HEK293 (cell line): ENCODE measurements at regions not wholly inside any gene's neighbourhood (a gene's known extent, or its start where the extent isn't known, plus 50 kb on each side); places are given as distances from the start of the nearest gene placed in this dataset.

Experiments
- CTCF ChIA-PET: fragments of 350-600 bp; formaldehyde crosslinking; extraction: SDS; loops from one replicate; lab custom pipeline; 2021; ENCODE audit warnings: antibody characterized with exemption; lab: Yijun Ruan, JAX
- POLR2A ChIA-PET: fragments of 300-600 bp; formaldehyde crosslinking; extraction: SDS; loops from one replicate; lab custom pipeline; 2020; ENCODE audit warnings: antibody characterized with exemption, inconsistent platforms; lab: Yijun Ruan, JAX
- H3K27ac ChIP-seq: fragments of 200-500 bp; sonication (Bioruptor generic); 2 replicates; pipeline ENCODE4 v1.5.1; 2014; ENCODE audit warnings: low read depth, low read length, control low read depth, inconsistent platforms; ENCODE audit errors: extremely low read depth
- H3K36me3 ChIP-seq, 2 experiments: fragments of 200-500 bp in 1 of 2; sonication (Bioruptor generic) in 1 of 2; 1 replicate in 1 of 2; 2 replicates in 1 of 2; pipeline ENCODE4 v1.5.1; 2014 to 2017; ENCODE audit warnings: inconsistent platforms in 2 of 2, low read length in 2 of 2; ENCODE audit not compliant: control insufficient read depth in 2 of 2, insufficient read depth in 1 of 2
- H3K4me1 ChIP-seq: fragments of 200-500 bp; sonication (Bioruptor generic); 2 replicates; pipeline ENCODE4 v1.5.1; 2014; ENCODE audit warnings: mild to moderate bottlenecking, low read length, inconsistent platforms; ENCODE audit not compliant: control insufficient read depth, insufficient read depth
- H3K4me3 ChIP-seq: 2 replicates; pipeline ENCODE4 v1.5.1; 2011; ENCODE audit warnings: low read depth, mild to moderate bottlenecking, control low read depth, low read length, moderate library complexity
- H3K9me3 ChIP-seq: fragments of 200-500 bp; sonication (Bioruptor generic); 2 replicates; pipeline ENCODE4 v1.5.1; 2014; ENCODE audit warnings: low read depth, low read length, inconsistent platforms; ENCODE audit not compliant: control insufficient read depth, insufficient read depth
- EGR2 ChIP-seq: fragments of 450-650 bp; formaldehyde crosslinking; IDR thresholded peaks from 2 replicates; pipeline ENCODE4 v1.5.1; 2016; ENCODE audit warnings: low read depth, missing biosample characterization, missing genetic modification characterization
- GLIS2 ChIP-seq: fragments of 450-650 bp; formaldehyde crosslinking; IDR thresholded peaks from 2 replicates; pipeline ENCODE4 v1.5.1; 2016; ENCODE audit warnings: missing biosample characterization, missing genetic modification characterization
- MYNN ChIP-seq: fragments of 450-650 bp; formaldehyde crosslinking; IDR thresholded peaks from 2 replicates; pipeline ENCODE4 v1.5.1; 2016; ENCODE audit warnings: missing biosample characterization, missing genetic modification characterization, borderline replicate concordance
- PRDM1 ChIP-seq: fragments of 450-650 bp; formaldehyde crosslinking; IDR thresholded peaks from 2 replicates; pipeline ENCODE4; 2016; ENCODE audit warnings: missing biosample characterization, missing genetic modification characterization
- SCRT1 ChIP-seq: fragments of 450-650 bp; formaldehyde crosslinking; IDR thresholded peaks from 2 replicates; pipeline ENCODE4 v1.5.1; 2016; ENCODE audit warnings: missing biosample characterization, missing genetic modification characterization, borderline replicate concordance
- ZBTB7A ChIP-seq: fragments of 450-650 bp; formaldehyde crosslinking; IDR thresholded peaks from 2 replicates; pipeline ENCODE4 v1.5.1; 2016; ENCODE audit warnings: low read depth, missing biosample characterization, missing genetic modification characterization
- ZIC2 ChIP-seq: fragments of 450-650 bp; formaldehyde crosslinking; IDR thresholded peaks from 2 replicates; pipeline ENCODE4 v1.5.1; 2016; ENCODE audit warnings: missing biosample characterization, missing genetic modification characterization
- ZNF114 ChIP-seq: fragments of 450-650 bp; formaldehyde crosslinking; IDR thresholded peaks from 2 replicates; pipeline ENCODE4 v1.5.0; 2017; ENCODE audit warnings: missing biosample characterization, missing genetic modification characterization
- ZNF121 ChIP-seq: fragments of 450-650 bp; formaldehyde crosslinking; IDR thresholded peaks from 2 replicates; pipeline ENCODE4 v1.5.1; 2016; ENCODE audit warnings: missing biosample characterization, missing genetic modification characterization
- ZNF221 ChIP-seq: fragments of 450-650 bp; formaldehyde crosslinking; IDR thresholded peaks from 2 replicates; pipeline ENCODE4 v1.5.1; 2017; ENCODE audit warnings: missing biosample characterization, missing genetic modification characterization, borderline replicate concordance
- ZNF239 ChIP-seq: fragments of 450-650 bp; formaldehyde crosslinking; IDR thresholded peaks from 2 replicates; pipeline ENCODE4 v1.5.1; 2016; ENCODE audit warnings: missing biosample characterization, missing genetic modification characterization
- ZNF302 ChIP-seq: fragments of 450-650 bp; formaldehyde crosslinking; IDR thresholded peaks from 2 replicates; pipeline ENCODE4 v1.5.1; 2016; ENCODE audit warnings: missing biosample characterization, missing genetic modification characterization, low read depth
- ZNF391 ChIP-seq: fragments of 450-650 bp; formaldehyde crosslinking; IDR thresholded peaks from 2 replicates; pipeline ENCODE4 v1.5.1; 2016; ENCODE audit warnings: low read depth, missing biosample characterization, missing genetic modification characterization, borderline replicate concordance
- ZNF404 ChIP-seq: fragments of 450-650 bp; formaldehyde crosslinking; IDR thresholded peaks from 2 replicates; pipeline ENCODE4 v1.5.1; 2017; ENCODE audit warnings: missing biosample characterization, missing genetic modification characterization
- ZNF416 ChIP-seq: fragments of 450-650 bp; formaldehyde crosslinking; IDR thresholded peaks from 2 replicates; pipeline ENCODE4 v1.5.1; 2016; ENCODE audit warnings: missing biosample characterization, missing genetic modification characterization
- ZNF423 ChIP-seq: fragments of 450-650 bp; formaldehyde crosslinking; IDR thresholded peaks from 2 replicates; pipeline ENCODE4 v1.5.1; 2016; ENCODE audit warnings: missing biosample characterization, missing genetic modification characterization
- ZNF48 ChIP-seq: fragments of 450-650 bp; formaldehyde crosslinking; IDR thresholded peaks from 2 replicates; pipeline ENCODE4 v1.5.1; 2016; ENCODE audit warnings: missing biosample characterization, missing genetic modification characterization
- ZNF510 ChIP-seq: fragments of 450-650 bp; formaldehyde crosslinking; IDR thresholded peaks from 2 replicates; pipeline ENCODE4 v1.5.1; 2018; ENCODE audit warnings: mild to moderate bottlenecking, missing genetic modification characterization, missing biosample characterization; ENCODE audit not compliant: insufficient replicate concordance
- ZNF513 ChIP-seq: fragments of 450-650 bp; IDR thresholded peaks from 2 replicates; pipeline ENCODE4 v1.5.1; 2018; ENCODE audit warnings: missing biosample characterization, missing genetic modification characterization
- ZNF529 ChIP-seq: fragments of 450-650 bp; formaldehyde crosslinking; IDR thresholded peaks from 2 replicates; pipeline ENCODE4 v1.5.1; 2017; ENCODE audit warnings: missing genetic modification characterization, missing biosample characterization; ENCODE audit not compliant: insufficient replicate concordance
- ZNF549 ChIP-seq: fragments of 450-650 bp; IDR thresholded peaks from 2 replicates; pipeline ENCODE4 v1.5.1; 2018; ENCODE audit warnings: missing biosample characterization, missing genetic modification characterization, mild to moderate bottlenecking, inconsistent platforms, moderate library complexity
- ZNF596 ChIP-seq: fragments of 450-650 bp; IDR thresholded peaks from 2 replicates; pipeline ENCODE4 v1.5.0; 2018; ENCODE audit warnings: missing biosample characterization, mild to moderate bottlenecking, missing genetic modification characterization, moderate library complexity
- ZNF610 ChIP-seq: fragments of 450-650 bp; formaldehyde crosslinking; IDR thresholded peaks from 2 replicates; pipeline ENCODE4 v1.5.1; 2016; ENCODE audit warnings: missing biosample characterization, missing genetic modification characterization, borderline replicate concordance
- ZNF658 ChIP-seq: fragments of 450-650 bp; formaldehyde crosslinking; IDR thresholded peaks from 2 replicates; pipeline ENCODE4; 2016; ENCODE audit warnings: missing biosample characterization, missing genetic modification characterization
- ZNF785 ChIP-seq: fragments of 450-650 bp; formaldehyde crosslinking; IDR thresholded peaks from 2 replicates; pipeline ENCODE4 v1.5.1; 2016; ENCODE audit warnings: missing biosample characterization, missing genetic modification characterization
- ZSCAN23 ChIP-seq: fragments of 450-650 bp; formaldehyde crosslinking; IDR thresholded peaks from 2 replicates; pipeline ENCODE4 v1.5.1; 2016; ENCODE audit warnings: missing biosample characterization, missing genetic modification characterization
- ZSCAN30 ChIP-seq: fragments of 450-650 bp; IDR thresholded peaks from 2 replicates; pipeline ENCODE4 v1.5.1; 2018; ENCODE audit warnings: missing biosample characterization, mild to moderate bottlenecking, missing genetic modification characterization, moderate library complexity

- CTCF ChIA-PET, result interaction anchor here (0.6 to 1.0 kb wide), 3 partner anchors 175 to 517 kb away, joined by 3 to 5 read pairs (median 3); no protein-coding TSS in a partner anchor
- POLR2A ChIA-PET, result interaction anchor here (0.6 kb wide), 1 partner anchor 9 kb away, joined by 3 read pairs; no protein-coding TSS in a partner anchor
- H3K4me3 ChIP-seq, result no peak overlapping the region
- no peak overlapping the region for H3K27ac ChIP-seq
- TF ChIP-seq ZSCAN23 (tag by site-specific recombination), result no peak
- TF ChIP-seq, all 188 proteins: peak for 0
- Histone ChIP-seq H3K4me1 (no peaks in the 10 kb centered on the region), H3K9me3 (no peaks in the 10 kb centered on the region), H3K36me3 (no peaks in the 10 kb centered on the region)
Observed at GRCh38 chr1:242826701-242827336, 302.3 kb upstream of the PLD5 start.

GRCh38 chr1:242824435-242824834 is 299.9 kb upstream of the PLD5 start:
- CTCF ChIA-PET, result interaction anchor here (1.0 kb wide), 1 partner anchor 1474 kb away, joined by 4 read pairs; no protein-coding TSS in a partner anchor
- POLR2A ChIA-PET, result no interaction called here
- Histone ChIP-seq H3K27ac (no peak overlapping the region), H3K36me3 (no peaks in the 10 kb centered on the region), H3K4me3 (no peak overlapping the region), H3K9me3 (no peaks in the 10 kb centered on the region), H3K4me1 (no peaks in the 10 kb centered on the region)
- TF ChIP-seq ZNF391 (no peak), ZNF610 (tag by site-specific recombination) (no peak), ZNF513 (tag by site-specific recombination) (no peak), ZNF302 (tag by site-specific recombination) (no peak), ZNF404 (tag by site-specific recombination) (no peak), ZNF221 (tag by site-specific recombination) (no peak), ZIC2 (tag by site-specific recombination) (no peak), ZNF549 (no peak), ZNF416 (tag by site-specific recombination) (no peak), ZBTB7A (no peak), GLIS2 (tag by site-specific recombination) (no peak), ZNF785 (tag by site-specific recombination) (no peak), ZNF510 (tag by site-specific recombination) (no peak), ZNF423 (tag by site-specific recombination) (no peak), ZNF114 (tag by site-specific recombination) (no peak)

GRCh38 chr1:242813490-242814091 is 289.1 kb upstream of the PLD5 start:
- Histone ChIP-seq H3K36me3 (no peaks in the 10 kb centered on the region), H3K4me3 (no peak overlapping the region), H3K9me3 (no peaks in the 10 kb centered on the region), H3K4me1 (no peaks in the 10 kb centered on the region), H3K27ac (no peak overlapping the region)
- ChIA-PET POLR2A (no interaction called here), CTCF (no interaction called here)
- TF ChIP-seq ZSCAN30 (tag by site-specific recombination) (no peak), EGR2 (tag by site-specific recombination) (no peak), ZNF529 (tag by site-specific recombination) (no peak), ZNF48 (tag by site-specific recombination) (no peak), ZNF121 (tag by site-specific recombination) (no peak), ZNF658 (tag by site-specific recombination) (no peak), ZNF239 (tag by site-specific recombination) (no peak), ZNF596 (no peak), MYNN (tag by site-specific recombination) (no peak), SCRT1 (tag by site-specific recombination) (no peak), PRDM1 (no peak)
